Keratinocyte (primary cell): ENCODE measurements at regions not wholly inside any gene's neighbourhood (a gene's known extent, or its start where the extent isn't known, plus 50 kb on each side); places are given as distances from the start of the nearest gene placed in this dataset.
A peak's percentile ranks its signal among the peaks of the same experiment; 100 is the strongest.

Experiments
- DNase-seq: peaks from one replicate; pipeline ENCODE4 v3.0.0-alpha.2; 2011; ENCODE audit warnings: low read depth, missing footprints, low spot score
- FAIRE-seq: peaks from 2 replicates; lab custom pipeline; 2011; peaks lifted over from hg19 to GRCh38; lab: Jason Lieb, UNC
- H2AFZ ChIP-seq: 2 replicates; pipeline ENCODE4 v1.6.0; 2012; ENCODE audit warnings: low read length, control low read depth, inconsistent platforms; ENCODE audit not compliant: control insufficient read depth
- H3K27ac ChIP-seq: 2 replicates; pipeline ENCODE4 v1.5.1; 2011; ENCODE audit warnings: low read length; ENCODE audit not compliant: control insufficient read depth, insufficient read depth
- H3K27me3 ChIP-seq: 3 replicates; pipeline ENCODE4 v1.6.0; 2011; ENCODE audit warnings: low read length; ENCODE audit not compliant: control insufficient read depth, insufficient read depth; ENCODE audit errors: extremely low read depth
- H3K36me3 ChIP-seq, 2 experiments: 2 replicates in 1 of 2; 3 replicates in 1 of 2; pipeline ENCODE4 v1.5.1; 2011; ENCODE audit warnings: low read length in 2 of 2, mild to moderate bottlenecking in 1 of 2; ENCODE audit not compliant: control insufficient read depth in 2 of 2, insufficient read depth in 2 of 2; ENCODE audit errors: extremely low read depth in 1 of 2
- H3K4me1 ChIP-seq: 3 replicates; pipeline ENCODE4 v1.5.1; 2011; ENCODE audit warnings: low read length; ENCODE audit not compliant: control insufficient read depth, insufficient read depth; ENCODE audit errors: extremely low read depth
- H3K4me2 ChIP-seq: 3 replicates; pipeline ENCODE4 v1.6.0; 2011; ENCODE audit warnings: low read depth, low read length; ENCODE audit not compliant: control insufficient read depth, insufficient read depth; ENCODE audit errors: extremely low read depth
- H3K4me3 ChIP-seq, 3 experiments: fragments of 200-600 bp in 1 of 3; sonication (generic) in 1 of 3; 2 replicates in 2 of 3; 3 replicates in 1 of 3; pipeline ENCODE4 v1.5.1; 2011 to 2016; ENCODE audit warnings: low read length in 3 of 3, mild to moderate bottlenecking in 3 of 3, control low read depth in 2 of 3, inconsistent platforms in 1 of 3, low read depth in 1 of 3, mixed read lengths in 1 of 3, mixed run types in 1 of 3, moderate library complexity in 1 of 3; ENCODE audit not compliant: control insufficient read depth in 2 of 3, insufficient read depth in 2 of 3; ENCODE audit errors: extremely low read depth in 1 of 3
- H3K79me2 ChIP-seq: 2 replicates; pipeline ENCODE4 v1.6.0; 2012; ENCODE audit warnings: low read length; ENCODE audit not compliant: control insufficient read depth, insufficient read depth
- H3K9ac ChIP-seq: 3 replicates; pipeline ENCODE4 v1.6.0; 2011; ENCODE audit warnings: low read length; ENCODE audit not compliant: control insufficient read depth, insufficient read depth; ENCODE audit errors: extremely low read depth
- H3K9me1 ChIP-seq: 3 replicates; pipeline ENCODE4 v1.6.0; 2011; ENCODE audit warnings: low read length; ENCODE audit not compliant: control insufficient read depth, insufficient read depth; ENCODE audit errors: extremely low read depth
- H3K9me3 ChIP-seq: 2 replicates; pipeline ENCODE4 v1.5.1; 2012; ENCODE audit warnings: low read depth, low read length; ENCODE audit not compliant: control insufficient read depth
- H4K20me1 ChIP-seq: 3 replicates; pipeline ENCODE4 v1.6.0; 2011; ENCODE audit warnings: low read length; ENCODE audit not compliant: control insufficient read depth, insufficient read depth; ENCODE audit errors: extremely low read depth
- EZH2 ChIP-seq: IDR thresholded peaks from one replicate; pipeline ENCODE4 v1.6.1; 2012; ENCODE audit warnings: inconsistent platforms, mild to moderate bottlenecking, low read length, moderate library complexity
- dilution Hi-C: fragments of 300-500 bp; cut with MboI; formaldehyde crosslinking; loops from one replicate; pipeline ENCODE4 v1.7.0; 2020; ENCODE audit warnings: low sequenced_read_pairs; ENCODE audit not compliant: extremely low pct_ligation_motif_present
- TF ChIP-seq, protein P1 (sequence below), 3 experiments: IDR thresholded peaks in 1 of 3; conservative IDR thresholded peaks in 1 of 3; optimal IDR thresholded peaks in 1 of 3; 2 replicates in 2 of 3; 3 replicates in 1 of 3; pipeline versions ENCODE3 to v1.5.1; 2011; ENCODE audit warnings: low read length in 3 of 3, mild to moderate bottlenecking in 3 of 3, moderate library complexity in 2 of 3, control low read depth in 1 of 3, inconsistent platforms in 1 of 3; ENCODE audit not compliant: insufficient read depth in 2 of 3; ENCODE audit errors: extremely low read depth in 1 of 3

GRCh38 chr3:107208796-107209195 is 168.4 kb upstream of the CCDC54 start:
- Histone ChIP-seq H3K27me3 (no peaks in the 10 kb centered on the region), H3K9me3 (no peaks in the 10 kb centered on the region), H3K4me1 (peaks cover 31% of the 10 kb centered on the region), H2AFZ (no peak overlapping the region), H3K79me2 (no peaks in the 10 kb centered on the region), H3K27ac (peak overlapping the region; percentile 64), H4K20me1 (no peaks in the 10 kb centered on the region), H3K9me1 (no peaks in the 10 kb centered on the region), H3K36me3 (no peaks in the 10 kb centered on the region), H3K9ac (no peak overlapping the region), H3K4me3 (no peak overlapping the region), H3K4me2 (no peak overlapping the region)
- dilution Hi-C loops, result no loop called here
- DNase-seq (no peak), FAIRE-seq (no peak)
- no peak for TF ChIP-seq EZH2

DNA sequence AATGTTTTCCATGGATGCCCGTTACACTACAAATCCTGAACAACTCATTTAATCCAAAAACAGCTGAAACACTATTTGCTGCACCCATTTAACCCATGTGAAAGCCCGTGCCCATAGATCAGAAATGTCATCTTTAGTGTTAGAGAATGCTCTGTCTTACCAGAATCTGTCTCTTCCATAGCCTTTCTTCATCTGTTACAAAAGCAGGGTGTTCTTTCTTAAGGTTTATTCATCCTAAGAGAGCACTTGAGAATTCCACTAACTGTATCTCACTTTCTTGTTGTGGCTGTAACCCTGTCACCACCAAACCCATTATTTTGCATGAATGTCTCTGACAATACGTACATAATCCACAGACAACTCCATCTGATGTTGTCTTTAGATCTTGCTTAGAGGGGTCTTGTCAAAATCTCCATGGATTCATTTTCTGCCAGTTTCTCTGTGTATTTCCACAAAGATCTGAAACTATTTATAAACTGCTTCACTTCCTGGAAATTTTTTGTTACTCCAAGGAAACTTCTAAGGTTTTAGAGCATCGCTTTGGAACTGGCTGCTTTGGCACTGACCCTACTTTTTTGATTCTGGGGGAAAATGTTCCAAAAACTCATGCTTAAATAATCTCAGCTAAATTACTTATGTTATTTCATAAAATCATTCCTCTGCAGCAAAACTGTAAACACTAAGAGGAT is 167.8 kb upstream of the CCDC54 start:
- no peaks in the 10 kb centered on the region for H3K79me2 ChIP-seq
- DNase-seq (no peak), FAIRE-seq (no peak)
- H3K27ac ChIP-seq, result no peak overlapping the region
- TF ChIP-seq, protein P1, sequence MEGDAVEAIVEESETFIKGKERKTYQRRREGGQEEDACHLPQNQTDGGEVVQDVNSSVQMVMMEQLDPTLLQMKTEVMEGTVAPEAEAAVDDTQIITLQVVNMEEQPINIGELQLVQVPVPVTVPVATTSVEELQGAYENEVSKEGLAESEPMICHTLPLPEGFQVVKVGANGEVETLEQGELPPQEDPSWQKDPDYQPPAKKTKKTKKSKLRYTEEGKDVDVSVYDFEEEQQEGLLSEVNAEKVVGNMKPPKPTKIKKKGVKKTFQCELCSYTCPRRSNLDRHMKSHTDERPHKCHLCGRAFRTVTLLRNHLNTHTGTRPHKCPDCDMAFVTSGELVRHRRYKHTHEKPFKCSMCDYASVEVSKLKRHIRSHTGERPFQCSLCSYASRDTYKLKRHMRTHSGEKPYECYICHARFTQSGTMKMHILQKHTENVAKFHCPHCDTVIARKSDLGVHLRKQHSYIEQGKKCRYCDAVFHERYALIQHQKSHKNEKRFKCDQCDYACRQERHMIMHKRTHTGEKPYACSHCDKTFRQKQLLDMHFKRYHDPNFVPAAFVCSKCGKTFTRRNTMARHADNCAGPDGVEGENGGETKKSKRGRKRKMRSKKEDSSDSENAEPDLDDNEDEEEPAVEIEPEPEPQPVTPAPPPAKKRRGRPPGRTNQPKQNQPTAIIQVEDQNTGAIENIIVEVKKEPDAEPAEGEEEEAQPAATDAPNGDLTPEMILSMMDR (optimal IDR thresholded peaks at IDR 0.05 in 1 of 3, IDR thresholded peaks at IDR 0.05 in 1 of 3, conservative IDR thresholded peaks at IDR 0.05 in 1 of 3; ENCODE audit: extremely low read depth in 1 of 3, insufficient read depth in 2 of 3, low read length in 3 of 3), result no peak
- no peak for TF ChIP-seq EZH2
- no peaks in the 10 kb centered on the region for H3K9me3 ChIP-seq
- H4K20me1 ChIP-seq, result no peaks in the 10 kb centered on the region
- dilution Hi-C loops, result no loop called here
- no peak overlapping the region for H3K9ac ChIP-seq
- H2AFZ ChIP-seq, result peak overlapping the region; percentile 29
- H3K36me3 ChIP-seq, result no peaks in the 10 kb centered on the region
- no peaks in the 10 kb centered on the region for H3K9me1 ChIP-seq
- peaks cover 31% of the 10 kb centered on the region for H3K4me1 ChIP-seq
- H3K4me2 ChIP-seq, result no peak overlapping the region
- no peak overlapping the region for H3K4me3 ChIP-seq
- no peaks in the 10 kb centered on the region for H3K27me3 ChIP-seq

- FAIRE-seq (peak; percentile 87), DNase-seq (no peak)
- H4K20me1 ChIP-seq, result no peaks in the 10 kb centered on the region
- H3K36me3 ChIP-seq, result no peaks in the 10 kb centered on the region
- peak overlapping the region; percentile 77 for H3K27ac ChIP-seq
- peaks cover 43% of the 10 kb centered on the region for H3K4me1 ChIP-seq
- H3K9me3 ChIP-seq, result no peaks in the 10 kb centered on the region
- no peaks in the 10 kb centered on the region for H3K79me2 ChIP-seq
- no peaks in the 10 kb centered on the region for H3K9me1 ChIP-seq
- H3K27me3 ChIP-seq, result no peaks in the 10 kb centered on the region
- no peak overlapping the region for H3K4me3 ChIP-seq
- TF ChIP-seq, protein P1 (optimal IDR thresholded peaks at IDR 0.05 in 1 of 3, IDR thresholded peaks at IDR 0.05 in 1 of 3, conservative IDR thresholded peaks at IDR 0.05 in 1 of 3; ENCODE audit: extremely low read depth in 1 of 3, insufficient read depth in 2 of 3, low read length in 3 of 3), result no peak
- no peak for TF ChIP-seq EZH2
- H3K9ac ChIP-seq, result peak overlapping the region; percentile 46
- peak overlapping the region; percentile 35 for H2AFZ ChIP-seq
- dilution Hi-C loops, result no loop called here
- H3K4me2 ChIP-seq, result peak overlapping the region; percentile 55
These were observed 165.6 kb upstream of the CCDC54 start for GRCh38 chr3:107211608-107212007.
